H1 (cell line): ENCODE measurements at regions not wholly inside any gene's neighbourhood (a gene's known extent, or its start where the extent isn't known, plus 50 kb on each side); places are given as distances from the start of the nearest gene placed in this dataset.

ENCODE experiments used
- BACH1 ChIP-seq: IDR thresholded peaks from 2 replicates; pipeline ENCODE4 v1.6.1; 2012; ENCODE audit warnings: low read length, improper control_type of control experiment
- RFX5 ChIP-seq: IDR thresholded peaks from 2 replicates; pipeline ENCODE4 v1.6.1; 2011; ENCODE audit warnings: low read depth, low read length, improper control_type of control experiment, borderline replicate concordance
- SIRT6 ChIP-seq: IDR thresholded peaks from one replicate; pipeline ENCODE4 v1.7.1; 2012; ENCODE audit warnings: low read length, inconsistent platforms
- SP1 ChIP-seq: IDR thresholded peaks from 2 replicates; pipeline ENCODE4 v1.6.1; 2011; ENCODE audit warnings: low read depth, low read length
- SRF ChIP-seq: IDR thresholded peaks from 2 replicates; pipeline ENCODE4 v1.6.1; 2011; ENCODE audit warnings: mild to moderate bottlenecking, low read depth, low read length, moderate library complexity
- TAF7 ChIP-seq: optimal IDR thresholded peaks from 2 replicates; pipeline ENCODE3; 2011; ENCODE audit warnings: low read depth, mild to moderate bottlenecking, inconsistent platforms, low read length, moderate library complexity, borderline replicate concordance

- no peak for TF ChIP-seq SRF
- no peak for TF ChIP-seq SP1
- TF ChIP-seq RFX5, result no peak
- no peak for TF ChIP-seq TAF7
- TF ChIP-seq BACH1, result no peak
- no peak for TF ChIP-seq SIRT6
These were observed 111.4 kb upstream of the NAP1L1 start (continued) for GRCh38 chr12:76195920-76196319.
